GM12878 (cell line): ENCODE measurements at regions not wholly inside any gene's neighbourhood (a gene's known extent, or its start where the extent isn't known, plus 50 kb on each side); places are given as distances from the start of the nearest gene placed in this dataset.

Source experiments
- ATAC-seq: fragments of 200-7000 bp; cut with Tn5 transposase; 3 replicates; pipeline ENCODE4 v1.9.1; 2020; ENCODE audit warnings: mild to moderate bottlenecking, moderate library complexity
- BruUV-seq: library from RNA; stranded (reverse); fragments of 400-500 nt; replicated peaks from 2 replicates; lab custom pipeline; 2021; lab: Mats Ljungman, UMichigan
- CTCF ChIA-PET: fragments of 300-600 bp; sonication (Branson Sonifier 250); formaldehyde crosslinking; extraction: SDS; loops from one replicate; lab custom pipeline; 2021; ENCODE audit warnings: inconsistent platforms; lab: Yijun Ruan, JAX
- POLR2A ChIA-PET: fragments of 350-600 bp; formaldehyde crosslinking; extraction: SDS; loops from one replicate; lab custom pipeline; 2021; ENCODE audit warnings: inconsistent platforms; lab: Charles Lee
- RAD21 ChIA-PET: fragments of 300-600 bp; sonication (Branson Sonifier 250); formaldehyde crosslinking; loops from one replicate; lab custom pipeline; 2023; ENCODE audit warnings: antibody characterized with exemption; ENCODE audit not compliant: unreplicated experiment; lab: Charles Lee
- SMC1A ChIA-PET: fragments of 300-600 bp; sonication (Branson Sonifier 250); formaldehyde crosslinking; loops from one replicate; lab custom pipeline; 2023; ENCODE audit not compliant: unreplicated experiment, uncharacterized antibody; lab: Charles Lee
- DNase-seq: peaks from one replicate; pipeline ENCODE4 v3.0.0-alpha.2; 2011; ENCODE audit warnings: low read depth, low spot score
- FAIRE-seq: peaks from 3 replicates; lab custom pipeline; 2011; peaks lifted over from hg19 to GRCh38; lab: Jason Lieb, UNC
- H2AFZ ChIP-seq: 2 replicates; pipeline ENCODE4 v1.6.0; 2011; ENCODE audit warnings: low read depth, low read length, control low read depth; ENCODE audit not compliant: control insufficient read depth
- H3K27ac ChIP-seq: 2 replicates; pipeline ENCODE4 v1.5.1; 2011; ENCODE audit warnings: control low read depth; ENCODE audit not compliant: control insufficient read depth, insufficient read depth
- H3K27me3 ChIP-seq, 2 experiments: replicated peaks in 1 of 2; 2 replicates each; pipeline versions ENCODE4 v1.6.0 to v1.6.1; 2011; ENCODE audit warnings: low read length in 1 of 2; ENCODE audit not compliant: control insufficient read depth in 2 of 2, insufficient read depth in 2 of 2
- H3K36me3 ChIP-seq, 2 experiments: 2 replicates each; pipeline ENCODE4 v1.5.1; 2011; ENCODE audit warnings: low read length in 1 of 2; ENCODE audit not compliant: control insufficient read depth in 2 of 2, insufficient read depth in 2 of 2
- H3K4me1 ChIP-seq: 2 replicates; pipeline ENCODE4 v1.6.1; 2011; ENCODE audit warnings: mild to moderate bottlenecking, low read length, moderate library complexity, mixed read lengths; ENCODE audit not compliant: control insufficient read depth, insufficient read depth
- H3K4me2 ChIP-seq: 2 replicates; pipeline ENCODE4 v1.6.0; 2011; ENCODE audit warnings: control low read depth; ENCODE audit not compliant: control insufficient read depth, insufficient read depth
- H3K4me3 ChIP-seq: fragments of 200-600 bp; sonication (generic); 2 replicates; pipeline ENCODE4 v1.5.1; 2016
- H3K79me2 ChIP-seq: 2 replicates; pipeline ENCODE4 v1.6.0; 2011; ENCODE audit warnings: low read length; ENCODE audit not compliant: control insufficient read depth, insufficient read depth
- H3K9ac ChIP-seq: 2 replicates; pipeline ENCODE4 v1.8.0; 2011; ENCODE audit warnings: low read length, control low read depth, mixed read lengths; ENCODE audit not compliant: control insufficient read depth, insufficient read depth
- H3K9me3 ChIP-seq: replicated peaks from 3 replicates; pipeline ENCODE4 v1.5.1; 2011; ENCODE audit warnings: mild to moderate bottlenecking, low read length; ENCODE audit not compliant: control insufficient read depth, insufficient read depth
- H4K20me1 ChIP-seq: 2 replicates; pipeline ENCODE4 v1.6.0; 2011; ENCODE audit not compliant: control insufficient read depth, insufficient read depth
- CREM ChIP-seq: IDR thresholded peaks from 2 replicates; pipeline ENCODE4 v1.6.1; 2014; ENCODE audit warnings: antibody characterized with exemption, low read depth
- FOXK2 ChIP-seq: fragments of 450-650 bp; IDR thresholded peaks from 2 replicates; pipeline ENCODE4 v1.6.1; 2017; ENCODE audit warnings: mild to moderate bottlenecking, moderate library complexity
- HCFC1 ChIP-seq: fragments of 150-350 bp; IDR thresholded peaks from 2 replicates; pipeline ENCODE4 v1.6.1; 2014; ENCODE audit warnings: low read length
- IKZF2 ChIP-seq, 2 experiments: fragments of 450-650 bp; IDR thresholded peaks; 2 replicates each; pipeline ENCODE4 v1.6.1; 2017; ENCODE audit warnings: mild to moderate bottlenecking in 2 of 2, moderate library complexity in 2 of 2
- NKRF ChIP-seq: fragments of 450-650 bp; conservative IDR thresholded peaks from 2 replicates; pipeline ENCODE4 v1.6.1; 2017; ENCODE audit warnings: mild to moderate bottlenecking, moderate library complexity
- RB1 ChIP-seq: fragments of 450-650 bp; formaldehyde crosslinking; IDR thresholded peaks from 2 replicates; pipeline ENCODE4 v1.6.1; 2017; ENCODE audit warnings: mild to moderate bottlenecking, borderline replicate concordance
- WRNIP1 ChIP-seq: IDR thresholded peaks from 2 replicates; pipeline ENCODE4 v1.6.1; 2011; ENCODE audit warnings: low read depth, low read length, improper control_type of control experiment, borderline replicate concordance
- WGBS: methylation state at CpG from one replicate; pipeline ENCODE4 v1.1.6; 2016; ENCODE audit warnings: low lambda C conversion rate; ENCODE audit not compliant: insufficient replicate concordance, insufficient coverage; ENCODE audit errors: missing lambda C conversion rate; 5-methylcytosine and 5-hydroxymethylcytosine counted together
- in situ Hi-C: fragments of 300-500 bp; cut with MboI; formaldehyde crosslinking; loops from 9 replicates; pipeline ENCODE4 v1.14.3; 2018; ENCODE audit warnings: mixed read lengths
- intact Hi-C: fragments of 100-400 bp; cut with micrococcal nuclease; formaldehyde crosslinking; loops from one replicate; pipeline ENCODE4 v1.14.2; 2022; ENCODE audit not compliant: unreplicated experiment

- H3K4me3 ChIP-seq, result no peak overlapping the region
- no peaks in the 10 kb centered on the region for H3K9me3 ChIP-seq
- H3K4me2 ChIP-seq, result no peak overlapping the region
- 64% methylated on average over 3 of the region's 3 CpGs for WGBS
- TF ChIP-seq NKRF, result no peak
- TF ChIP-seq FOXK2, result no peak
- TF ChIP-seq WRNIP1, result no peak
- no peak for TF ChIP-seq HCFC1
- TF ChIP-seq CREM, result no peak
- no peak for TF ChIP-seq RB1
- H3K9ac ChIP-seq, result no peak overlapping the region
- BruUV-seq, result no TSS peak
- no peak overlapping the region for H3K27ac ChIP-seq
- H4K20me1 ChIP-seq, result no peaks in the 10 kb centered on the region
- no peaks in the 10 kb centered on the region for H3K36me3 ChIP-seq
- ChIA-PET RAD21 (no interaction called here), SMC1A (interaction anchor here (1.7 kb wide), 1 partner anchor 10 kb away, joined by 5 read pairs; no protein-coding TSS in a partner anchor), POLR2A (no interaction called here), CTCF (no interaction called here)
- H3K27me3 ChIP-seq, result no peaks in the 10 kb centered on the region
- in situ Hi-C loops, result no loop called here
- no peaks in the 10 kb centered on the region for H3K4me1 ChIP-seq
- H3K79me2 ChIP-seq, result no peaks in the 10 kb centered on the region
- intact Hi-C loops, result no loop called here
- DNase-seq, result no peak
- ATAC-seq, result no peak
- H2AFZ ChIP-seq, result no peak overlapping the region
- FAIRE-seq, result no peak
Observed at GRCh38 chr12:78683626-78684025, 180.9 kb upstream of the SYT1 start.

GRCh38 chr12:78684419-78684818 lies 180.2 kb upstream of the SYT1 start:
- TF ChIP-seq IKZF2 (IDR thresholded peaks at IDR 0.05), result no peak
- no TSS peak for BruUV-seq
- RAD21 ChIA-PET, result no interaction called here

More at GRCh38 chr12:78684419-78684818, 180.2 kb upstream of the SYT1 start:
- intact Hi-C loops, result no loop called here
- H4K20me1 ChIP-seq, result no peaks in the 10 kb centered on the region
- FAIRE-seq, result no peak
- WGBS, result 32% methylated on average over 3 of the region's 3 CpGs
- H3K27me3 ChIP-seq, result no peaks in the 10 kb centered on the region
- in situ Hi-C loops, result no loop called here
- no peak overlapping the region for H3K27ac ChIP-seq
- ChIA-PET SMC1A (interaction anchor here (1.3 to 1.7 kb wide), 2 partner anchors 9 kb away, joined by 5 read pairs; no protein-coding TSS in a partner anchor), POLR2A (no interaction called here), CTCF (interaction anchor here (1.3 kb wide), 1 partner anchor 491 kb away, joined by 3 read pairs; no protein-coding TSS in a partner anchor)
- no peak overlapping the region for H2AFZ ChIP-seq
- H3K4me3 ChIP-seq, result no peak overlapping the region
- H3K4me1 ChIP-seq, result no peaks in the 10 kb centered on the region
- no peak overlapping the region for H3K9ac ChIP-seq
- H3K9me3 ChIP-seq, result no peaks in the 10 kb centered on the region
- DNase-seq, result no peak
- no peaks in the 10 kb centered on the region for H3K36me3 ChIP-seq
- no peak for ATAC-seq
- no peak overlapping the region for H3K4me2 ChIP-seq
- no peaks in the 10 kb centered on the region for H3K79me2 ChIP-seq
